ENCODE measurements at regions not wholly inside any gene's neighbourhood (a gene's known extent, or its start where the extent isn't known, plus 50 kb on each side); places are given as distances from the start of the nearest gene placed in this dataset.

GRCh38 chr12:22904485-22904884 lies 279.5 kb downstream of the ETNK1 start:
- no peak for DNase-seq
- H3K23ac ChIP-seq (ENCODE audit: low read length), result no peak overlapping the region
- H3K79me1 ChIP-seq (ENCODE audit: low read length), result no peaks in the 10 kb centered on the region
- H3K9ac ChIP-seq (ENCODE audit: low read length), result no peak overlapping the region
- H3K4me1 ChIP-seq (ENCODE audit: control insufficient read depth, low read depth, low read length), result no peaks in the 10 kb centered on the region
- no peak overlapping the region for H3K18ac ChIP-seq (ENCODE audit: low read length)
- no CpG with 5 or more reads among the region's 1 CpG for WGBS (ENCODE audit: extremely low coverage, insufficient coverage, low lambda C conversion rate)
- no peak overlapping the region for H3K4ac ChIP-seq (ENCODE audit: low read depth, low read length)
- no peaks in the 10 kb centered on the region for H3K79me2 ChIP-seq (ENCODE audit: control insufficient read depth, insufficient read depth, low read length)
- H3K56ac ChIP-seq (ENCODE audit: low read length), result no peak overlapping the region
- H3K36me3 ChIP-seq (ENCODE audit: control insufficient read depth, insufficient read depth, low read length), result no peaks in the 10 kb centered on the region
- H3K27me3 ChIP-seq (ENCODE audit: insufficient read depth, low read length, poor library complexity), result no peaks in the 10 kb centered on the region
- H2BK5ac ChIP-seq (ENCODE audit: low read length), result no peak overlapping the region
- H2AK5ac ChIP-seq (ENCODE audit: low read length), result no peak overlapping the region
- H3K27ac ChIP-seq (ENCODE audit: low read depth, low read length), result no peak overlapping the region
- no peak overlapping the region for H2BK15ac ChIP-seq (replicated peaks; ENCODE audit: low read depth)
- no peak overlapping the region for H3K4me3 ChIP-seq (ENCODE audit: low read length)
- no peak overlapping the region for H2BK120ac ChIP-seq (ENCODE audit: low read depth, low read length)
- no peak overlapping the region for H4K5ac ChIP-seq (ENCODE audit: low read length)
- no peak overlapping the region for H4K8ac ChIP-seq (ENCODE audit: low read depth, low read length)
- no peak overlapping the region for H3K4me2 ChIP-seq (ENCODE audit: low read length)

- WGBS (ENCODE audit: extremely low coverage, insufficient coverage, low lambda C conversion rate), result no CpG with 5 or more reads among the region's 4 CpGs
- Histone ChIP-seq H3K27ac (ENCODE audit: low read depth, low read length) (peak overlapping the region; percentile 91), H3K27me3 (ENCODE audit: insufficient read depth, low read length, poor library complexity) (no peaks in the 10 kb centered on the region), H3K9ac (ENCODE audit: low read length) (no peak overlapping the region), H3K18ac (ENCODE audit: low read length) (peak overlapping the region; percentile 94), H3K79me1 (ENCODE audit: low read length) (no peaks in the 10 kb centered on the region), H4K5ac (ENCODE audit: low read length) (no peak overlapping the region), H2BK5ac (ENCODE audit: low read length) (peak overlapping the region; percentile 43), H2BK120ac (ENCODE audit: low read depth, low read length) (peak overlapping the region; percentile 98), H3K23ac (ENCODE audit: low read length) (no peak overlapping the region), H3K79me2 (ENCODE audit: control insufficient read depth, insufficient read depth, low read length) (no peaks in the 10 kb centered on the region), H3K4me2 (ENCODE audit: low read length) (no peak overlapping the region), H3K4me3 (ENCODE audit: low read length) (no peak overlapping the region), H2BK15ac (replicated peaks; ENCODE audit: low read depth) (no peak overlapping the region), H3K4ac (ENCODE audit: low read depth, low read length) (peak overlapping the region; percentile 79), H4K8ac (ENCODE audit: low read depth, low read length) (no peak overlapping the region), H3K56ac (ENCODE audit: low read length) (peak overlapping the region; percentile 61), H3K4me1 (ENCODE audit: control insufficient read depth, low read depth, low read length) (no peaks in the 10 kb centered on the region), H3K36me3 (ENCODE audit: control insufficient read depth, insufficient read depth, low read length) (no peaks in the 10 kb centered on the region), H2AK5ac (ENCODE audit: low read length) (no peak overlapping the region)
- peak; percentile 75 for DNase-seq
Observed at GRCh38 chr12:22916241-22916640, 291.3 kb downstream of the ETNK1 start.

- peak overlapping the region; percentile 79 for H3K4ac ChIP-seq (ENCODE audit: low read depth, low read length)
- no peak overlapping the region for H3K4me2 ChIP-seq (ENCODE audit: low read length)
- no peak overlapping the region for H2BK15ac ChIP-seq (replicated peaks; ENCODE audit: low read depth)
- H3K9ac ChIP-seq (ENCODE audit: low read length), result no peak overlapping the region
- no peak overlapping the region for H4K8ac ChIP-seq (ENCODE audit: low read depth, low read length)
- peak overlapping the region; percentile 73 for H3K56ac ChIP-seq (ENCODE audit: low read length)
- no peaks in the 10 kb centered on the region for H3K27me3 ChIP-seq (ENCODE audit: insufficient read depth, low read length, poor library complexity)
- H3K27ac ChIP-seq (ENCODE audit: low read depth, low read length), result peak overlapping the region; percentile 91
- H3K79me1 ChIP-seq (ENCODE audit: low read length), result no peaks in the 10 kb centered on the region
- no peaks in the 10 kb centered on the region for H3K4me1 ChIP-seq (ENCODE audit: control insufficient read depth, low read depth, low read length)
- DNase-seq, result no peak
- H2AK5ac ChIP-seq (ENCODE audit: low read length), result peak overlapping the region; percentile 48
- no peaks in the 10 kb centered on the region for H3K36me3 ChIP-seq (ENCODE audit: control insufficient read depth, insufficient read depth, low read length)
- H4K5ac ChIP-seq (ENCODE audit: low read length), result no peak overlapping the region
- H3K4me3 ChIP-seq (ENCODE audit: low read length), result no peak overlapping the region
- H3K18ac ChIP-seq (ENCODE audit: low read length), result peak overlapping the region; percentile 94
- no peaks in the 10 kb centered on the region for H3K79me2 ChIP-seq (ENCODE audit: control insufficient read depth, insufficient read depth, low read length)
- peak overlapping the region; percentile 98 for H2BK120ac ChIP-seq (ENCODE audit: low read depth, low read length)
- H2BK5ac ChIP-seq (ENCODE audit: low read length), result peak overlapping the region; percentile 86
- no CpG with 5 or more reads among the region's 4 CpGs for WGBS (ENCODE audit: extremely low coverage, insufficient coverage, low lambda C conversion rate)
- H3K23ac ChIP-seq (ENCODE audit: low read length), result no peak overlapping the region
Observed at GRCh38 chr12:22916815-22917214, 291.8 kb downstream of the ETNK1 start.

GRCh38 chr12:22919883-22920282 lies 294.9 kb downstream of the ETNK1 start:
- no peak overlapping the region for H3K9ac ChIP-seq (ENCODE audit: low read length)
- H2AK5ac ChIP-seq (ENCODE audit: low read length), result peak overlapping the region; percentile 20
- no peak overlapping the region for H3K4me2 ChIP-seq (ENCODE audit: low read length)
- H2BK120ac ChIP-seq (ENCODE audit: low read depth, low read length), result no peak overlapping the region
- H3K36me3 ChIP-seq (ENCODE audit: control insufficient read depth, insufficient read depth, low read length), result no peaks in the 10 kb centered on the region
- no peak overlapping the region for H3K27ac ChIP-seq (ENCODE audit: low read depth, low read length)
- H3K56ac ChIP-seq (ENCODE audit: low read length), result no peak overlapping the region
- peak overlapping the region; percentile 89 for H2BK15ac ChIP-seq (replicated peaks; ENCODE audit: low read depth)
- WGBS (ENCODE audit: extremely low coverage, insufficient coverage, low lambda C conversion rate), result no CpG with 5 or more reads among the region's 3 CpGs
- H3K79me1 ChIP-seq (ENCODE audit: low read length), result no peaks in the 10 kb centered on the region
- no peak overlapping the region for H4K8ac ChIP-seq (ENCODE audit: low read depth, low read length)
- no peak overlapping the region for H2BK5ac ChIP-seq (ENCODE audit: low read length)
- H4K5ac ChIP-seq (ENCODE audit: low read length), result no peak overlapping the region
- H3K23ac ChIP-seq (ENCODE audit: low read length), result no peak overlapping the region
- H3K4me1 ChIP-seq (ENCODE audit: control insufficient read depth, low read depth, low read length), result peaks cover 4% of the 10 kb centered on the region
- no peaks in the 10 kb centered on the region for H3K79me2 ChIP-seq (ENCODE audit: control insufficient read depth, insufficient read depth, low read length)
- H3K4me3 ChIP-seq (ENCODE audit: low read length), result no peak overlapping the region
- H3K27me3 ChIP-seq (ENCODE audit: insufficient read depth, low read length, poor library complexity), result no peaks in the 10 kb centered on the region
- peak overlapping the region; percentile 45 for H3K4ac ChIP-seq (ENCODE audit: low read depth, low read length)
- no peak for DNase-seq
- H3K18ac ChIP-seq (ENCODE audit: low read length), result peak overlapping the region; percentile 71

GRCh38 chr12:22923768-22924167 lies 298.8 kb downstream of the ETNK1 start:
- Histone ChIP-seq H3K56ac (ENCODE audit: low read length) (peak overlapping the region; percentile 78), H3K4me2 (ENCODE audit: low read length) (no peak overlapping the region), H3K27ac (ENCODE audit: low read depth, low read length) (peak overlapping the region; percentile 90), H3K4me3 (ENCODE audit: low read length) (no peak overlapping the region), H3K27me3 (ENCODE audit: insufficient read depth, low read length, poor library complexity) (no peaks in the 10 kb centered on the region), H2BK120ac (ENCODE audit: low read depth, low read length) (peak overlapping the region; percentile 97), H3K36me3 (ENCODE audit: control insufficient read depth, insufficient read depth, low read length) (no peaks in the 10 kb centered on the region), H3K4ac (ENCODE audit: low read depth, low read length) (peak overlapping the region; percentile 87), H4K5ac (ENCODE audit: low read length) (peak overlapping the region; percentile 5), H3K79me2 (ENCODE audit: control insufficient read depth, insufficient read depth, low read length) (no peaks in the 10 kb centered on the region), H2BK5ac (ENCODE audit: low read length) (peak overlapping the region; percentile 99), H3K9ac (ENCODE audit: low read length) (peak overlapping the region; percentile 34), H3K79me1 (ENCODE audit: low read length) (no peaks in the 10 kb centered on the region), H4K8ac (ENCODE audit: low read depth, low read length) (peak overlapping the region; percentile 94), H2BK15ac (replicated peaks; ENCODE audit: low read depth) (no peak overlapping the region), H3K23ac (ENCODE audit: low read length) (no peak overlapping the region), H2AK5ac (ENCODE audit: low read length) (peak overlapping the region; percentile 68), H3K4me1 (ENCODE audit: control insufficient read depth, low read depth, low read length) (peaks cover 6% of the 10 kb centered on the region), H3K18ac (ENCODE audit: low read length) (peak overlapping the region; percentile 97)
- no peak for DNase-seq
- no CpG with 5 or more reads among the region's 2 CpGs for WGBS (ENCODE audit: extremely low coverage, insufficient coverage, low lambda C conversion rate)

- H3K4me3 ChIP-seq (ENCODE audit: low read length), result no peak overlapping the region
- H2BK15ac ChIP-seq (replicated peaks; ENCODE audit: low read depth), result no peak overlapping the region
- peak overlapping the region; percentile 99 for H2BK120ac ChIP-seq (ENCODE audit: low read depth, low read length)
- H3K79me1 ChIP-seq (ENCODE audit: low read length), result no peaks in the 10 kb centered on the region
- no peak overlapping the region for H4K8ac ChIP-seq (ENCODE audit: low read depth, low read length)
- H3K56ac ChIP-seq (ENCODE audit: low read length), result peak overlapping the region; percentile 78
- H2BK5ac ChIP-seq (ENCODE audit: low read length), result peak overlapping the region; percentile 99
- H3K9ac ChIP-seq (ENCODE audit: low read length), result no peak overlapping the region
- H3K27ac ChIP-seq (ENCODE audit: low read depth, low read length), result peak overlapping the region; percentile 90
- no peaks in the 10 kb centered on the region for H3K36me3 ChIP-seq (ENCODE audit: control insufficient read depth, insufficient read depth, low read length)
- no peaks in the 10 kb centered on the region for H3K27me3 ChIP-seq (ENCODE audit: insufficient read depth, low read length, poor library complexity)
- H3K4ac ChIP-seq (ENCODE audit: low read depth, low read length), result peak overlapping the region; percentile 70
- H3K4me2 ChIP-seq (ENCODE audit: low read length), result no peak overlapping the region
- H3K4me1 ChIP-seq (ENCODE audit: control insufficient read depth, low read depth, low read length), result peaks cover 7% of the 10 kb centered on the region
- no CpG with 5 or more reads among the region's 2 CpGs for WGBS (ENCODE audit: extremely low coverage, insufficient coverage, low lambda C conversion rate)
- H4K5ac ChIP-seq (ENCODE audit: low read length), result no peak overlapping the region
- no peak overlapping the region for H3K23ac ChIP-seq (ENCODE audit: low read length)
- no peak overlapping the region for H2AK5ac ChIP-seq (ENCODE audit: low read length)
- H3K18ac ChIP-seq (ENCODE audit: low read length), result peak overlapping the region; percentile 97
- peak; percentile 95 for DNase-seq
- no peaks in the 10 kb centered on the region for H3K79me2 ChIP-seq (ENCODE audit: control insufficient read depth, insufficient read depth, low read length)
Observed at GRCh38 chr12:22924391-22924790, 299.4 kb downstream of the ETNK1 start.

Measured in mesendoderm (in vitro differentiated cells).